Eye (tissue), 1 donor: ENCODE measurements at regions not wholly inside any gene's neighbourhood (a gene's known extent, or its start where the extent isn't known, plus 50 kb on each side); places are given as distances from the start of the nearest gene placed in this dataset.
A peak's percentile ranks its signal among the peaks of the same experiment; 100 is the strongest.
"Not testable (repeated sequence)": the region's sequence is repeated elsewhere in the genome, so short reads cannot be mapped to it uniquely, and the experiment has no call there.

Experiments
- DNase-seq: peaks from one replicate; pipeline ENCODE4 v3.0.0-alpha.2; 2015

- no peak for DNase-seq
Observed at GRCh38 chr11:60592601-60593000, 77.4 kb downstream of the MS4A13 start.

DNA sequence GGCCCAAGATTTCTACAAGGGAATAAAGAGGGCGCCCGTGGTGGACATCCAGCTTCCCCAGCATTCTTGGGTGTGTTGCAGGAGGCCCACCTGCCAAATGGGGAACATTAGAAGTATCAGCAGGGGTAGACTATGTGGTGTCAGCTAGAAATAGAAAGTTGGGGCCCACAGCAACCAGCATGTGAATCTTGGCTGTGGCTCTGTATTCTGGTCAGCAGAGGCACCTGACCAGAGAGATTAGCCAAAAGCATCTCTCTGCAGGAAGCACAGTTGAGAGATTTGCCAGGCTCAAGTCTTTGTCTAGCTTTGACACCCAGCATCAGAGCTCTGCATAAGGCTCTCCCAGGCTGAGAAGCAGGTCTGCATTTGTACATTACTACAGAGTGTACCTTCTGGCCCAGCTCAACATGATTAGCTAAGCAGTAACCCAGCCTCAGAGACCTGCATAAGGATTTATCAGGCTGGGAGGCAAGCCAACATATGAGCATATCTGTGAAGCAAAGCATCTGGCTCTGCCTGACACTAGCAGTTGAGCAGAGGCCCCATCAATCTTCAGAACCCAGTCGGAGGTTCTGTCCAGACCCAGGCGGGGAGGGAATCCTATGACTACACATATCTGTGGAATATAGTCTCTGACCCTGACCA lies 79.9 kb downstream of the MS4A13 start:
- DNase-seq, result peak; percentile 9

GRCh38 chr11:60607483-60607882 lies 91.9 kb upstream of the MS4A8 start:
- DNase-seq, result no peak

- no peak for DNase-seq
Observed at GRCh38 chr11:60609632-60610031, 89.8 kb upstream of the MS4A8 start.

GRCh38 chr11:60610702-60611101 lies 88.7 kb upstream of the MS4A8 start:
- DNase-seq, result no peak

- no peak for DNase-seq
Observed at GRCh38 chr11:60615497-60615896, 83.9 kb upstream of the MS4A8 start.

DNA sequence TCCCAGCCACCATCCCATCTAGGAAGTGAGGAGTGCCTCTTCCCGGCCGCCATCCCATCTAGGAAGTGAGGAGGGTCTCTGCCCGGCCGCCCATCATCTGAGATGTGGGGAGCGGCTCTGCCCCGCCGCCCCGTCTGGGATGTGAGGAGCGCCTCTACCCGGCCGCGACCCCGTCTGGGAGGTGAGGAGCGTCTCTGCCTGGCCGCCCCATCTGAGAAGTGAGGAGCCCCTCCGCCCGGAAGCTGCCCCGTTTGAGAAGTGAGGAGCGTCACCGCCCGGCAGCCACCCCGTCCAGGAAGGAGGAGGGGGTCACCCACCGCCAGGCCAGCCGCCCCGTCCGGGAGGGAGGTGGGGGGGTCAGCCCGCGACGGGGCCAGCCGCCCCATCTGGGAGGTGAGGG lies 77.5 kb upstream of the MS4A8 start:
- not testable (repeated sequence) for DNase-seq

DNA sequence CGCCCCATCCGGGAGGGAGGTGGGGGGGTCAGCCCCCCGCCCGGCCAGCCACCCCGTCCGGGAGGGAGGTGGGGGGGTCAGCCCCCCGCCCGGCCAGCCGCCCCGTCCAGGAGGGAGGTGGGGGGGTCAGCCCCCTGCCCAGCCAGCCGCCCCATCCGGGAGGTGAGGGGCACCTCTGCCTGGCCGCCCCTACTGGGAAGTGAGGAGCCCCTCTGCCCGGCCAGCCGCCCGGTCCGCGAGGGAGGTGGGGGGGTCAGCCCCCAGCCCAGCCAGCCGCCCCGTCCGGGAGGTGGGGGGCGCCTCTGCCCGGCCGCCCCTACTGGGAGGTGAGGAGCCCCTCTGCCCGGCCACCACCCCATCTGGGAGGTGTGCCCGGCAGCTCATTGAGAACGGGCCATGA lies 76.6 kb upstream of the MS4A8 start:
- not testable (repeated sequence) for DNase-seq

DNA sequence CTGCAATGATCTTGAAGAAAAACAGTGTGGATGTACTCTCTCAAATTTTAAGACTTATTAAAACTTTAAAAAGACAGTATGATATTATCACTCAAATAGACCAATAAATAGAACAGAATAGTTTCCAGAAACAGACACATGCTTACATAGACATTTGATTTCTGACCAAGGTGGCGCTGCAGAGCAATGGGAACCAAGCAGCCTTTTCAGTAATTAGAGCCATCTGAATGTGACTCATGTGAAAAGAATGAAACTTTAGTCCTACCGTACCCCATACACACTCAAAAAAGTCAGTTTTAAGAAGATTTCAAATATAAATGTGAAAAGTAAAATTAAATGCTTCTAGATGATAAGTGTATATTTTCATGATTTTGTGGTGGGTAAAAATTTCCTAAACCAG lies 74.2 kb upstream of the MS4A8 start:
- no peak for DNase-seq

GRCh38 chr11:60629399-60629798 lies 70.0 kb upstream of the MS4A8 start:
- no peak for DNase-seq

DNA sequence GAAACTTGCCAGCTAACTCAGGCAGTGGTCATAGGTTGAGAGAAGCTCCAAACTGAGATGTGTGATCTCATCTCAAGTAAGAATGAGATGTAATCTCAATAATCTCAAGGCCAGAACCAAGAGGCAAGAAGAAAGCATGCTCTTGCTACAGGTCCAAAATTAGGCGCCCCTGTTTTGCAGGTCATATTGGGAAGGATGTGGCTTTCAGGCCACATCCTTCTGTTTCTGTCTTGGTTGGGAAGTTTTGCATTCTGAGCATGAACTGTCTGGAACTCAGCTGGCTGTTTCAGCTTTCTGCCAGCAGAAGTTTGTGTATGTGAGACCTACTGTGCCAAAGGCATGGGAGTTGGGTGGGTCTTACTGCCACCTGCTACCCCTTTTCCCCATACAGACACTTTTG lies 67.5 kb upstream of the MS4A8 start:
- DNase-seq, result no peak

- DNase-seq, result no peak
Observed at GRCh38 chr11:60633645-60634044, 65.8 kb upstream of the MS4A8 start.

GRCh38 chr11:60634126-60634525 lies 65.3 kb upstream of the MS4A8 start:
- no peak for DNase-seq

DNA sequence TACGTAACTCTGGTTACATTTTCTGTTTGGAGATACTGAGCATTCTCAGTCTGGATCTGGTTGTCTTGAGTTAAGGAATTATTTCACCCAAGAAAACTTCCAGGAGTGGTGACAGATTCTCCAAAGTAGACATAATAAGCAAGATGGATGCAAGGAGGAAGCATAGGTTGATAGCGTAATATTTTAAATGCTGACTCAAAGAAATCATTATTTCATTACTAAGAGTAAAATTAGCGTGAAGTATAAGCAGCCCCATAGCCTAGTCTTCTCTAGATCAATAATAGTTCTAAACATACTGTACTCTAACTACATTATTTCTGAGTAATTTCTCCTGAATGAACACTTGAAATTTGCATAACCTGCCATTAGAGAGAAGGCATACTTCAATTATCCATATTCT lies 57.5 kb upstream of the MS4A8 start:
- DNase-seq, result no peak

DNA sequence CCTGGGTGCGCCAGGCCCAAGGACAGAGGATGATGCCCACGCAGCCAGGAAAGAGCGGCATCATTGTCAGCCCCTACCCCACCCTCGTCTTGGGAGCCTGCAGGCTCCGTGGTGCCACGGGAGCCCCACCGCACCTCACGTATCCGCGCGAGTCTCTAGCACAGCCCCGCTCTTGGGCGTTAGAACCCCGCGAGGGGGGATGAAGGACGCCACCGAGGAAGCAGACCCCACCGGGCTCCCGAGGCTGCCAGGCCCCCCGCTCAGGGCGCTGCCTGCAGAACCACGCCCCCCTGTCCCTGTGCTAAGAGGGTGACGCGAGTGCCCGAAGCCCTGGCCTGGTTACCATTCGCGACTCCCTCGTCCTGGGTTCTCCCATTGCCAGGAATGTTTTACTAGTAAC lies 52.3 kb upstream of the MS4A8 start:
- no peak for DNase-seq
